ENCODE measurements at regions not wholly inside any gene's neighbourhood (a gene's known extent, or its start where the extent isn't known, plus 50 kb on each side); places are given as distances from the start of the nearest gene placed in this dataset.

DNA sequence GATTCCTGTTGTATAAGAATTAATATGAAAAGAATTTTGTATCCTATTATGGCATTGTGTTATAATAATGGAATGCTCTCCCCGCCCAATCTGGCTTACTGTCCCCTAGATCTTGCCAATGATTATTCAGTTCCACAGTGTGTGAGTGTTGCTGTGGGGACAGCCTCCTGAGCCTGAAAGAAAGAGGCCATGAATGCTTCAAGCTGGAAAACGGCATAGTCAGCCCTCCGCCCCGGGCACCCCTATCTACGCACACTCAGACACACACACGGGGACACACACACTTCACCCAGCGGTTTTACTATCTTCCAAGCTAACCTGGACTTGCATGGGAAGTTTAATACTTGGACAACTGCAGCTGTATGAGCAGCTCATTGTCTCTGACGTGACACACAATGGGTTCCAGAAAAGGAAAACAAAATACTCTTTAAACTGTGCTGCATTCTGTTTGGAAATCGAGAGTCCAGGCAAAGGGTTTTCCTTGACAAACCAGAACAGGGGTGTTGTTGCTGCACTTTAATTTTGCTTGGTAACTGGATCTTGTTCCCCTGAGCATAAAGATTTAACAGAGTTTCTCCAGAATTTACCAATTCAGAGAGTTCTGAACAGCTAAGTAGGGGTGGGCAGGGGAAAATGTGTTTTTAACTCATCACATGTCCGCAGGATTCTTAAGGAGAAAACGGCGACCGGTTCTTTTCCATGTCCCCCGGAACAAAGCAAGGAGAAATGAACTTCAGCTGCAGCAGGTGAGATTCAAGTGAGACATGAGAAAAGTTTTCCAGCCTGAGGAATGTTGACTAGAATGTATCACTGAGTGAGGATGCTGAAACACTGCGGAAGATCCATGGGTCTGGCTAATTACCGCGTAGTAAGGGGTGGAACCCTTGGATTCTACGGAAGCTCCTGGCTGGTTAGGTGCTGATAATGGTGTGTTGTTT is 472.9 kb downstream of the FOXO1 start:
- Histone ChIP-seq H3K36me3 (ENCODE audit: insufficient read depth, low read length) (no peaks in the 10 kb centered on the region), H3K9ac (ENCODE audit: low read length) (no peak overlapping the region), H3K9me3 (ENCODE audit: low read length) (no peaks in the 10 kb centered on the region), H3K4me3 (ENCODE audit: low read depth in 1 of 2, low read length in 2 of 2) (no peak overlapping the region), H3K4me1 (ENCODE audit: insufficient read depth, low read length) (peaks cover 40% of the 10 kb centered on the region), H3K27me3 (ENCODE audit: control insufficient read depth in 1 of 2, insufficient read depth in 2 of 2, low read length in 2 of 2) (no peaks in the 10 kb centered on the region), H3K27ac (ENCODE audit: low read depth, low read length) (peak overlapping the region; percentile 69)

DNA sequence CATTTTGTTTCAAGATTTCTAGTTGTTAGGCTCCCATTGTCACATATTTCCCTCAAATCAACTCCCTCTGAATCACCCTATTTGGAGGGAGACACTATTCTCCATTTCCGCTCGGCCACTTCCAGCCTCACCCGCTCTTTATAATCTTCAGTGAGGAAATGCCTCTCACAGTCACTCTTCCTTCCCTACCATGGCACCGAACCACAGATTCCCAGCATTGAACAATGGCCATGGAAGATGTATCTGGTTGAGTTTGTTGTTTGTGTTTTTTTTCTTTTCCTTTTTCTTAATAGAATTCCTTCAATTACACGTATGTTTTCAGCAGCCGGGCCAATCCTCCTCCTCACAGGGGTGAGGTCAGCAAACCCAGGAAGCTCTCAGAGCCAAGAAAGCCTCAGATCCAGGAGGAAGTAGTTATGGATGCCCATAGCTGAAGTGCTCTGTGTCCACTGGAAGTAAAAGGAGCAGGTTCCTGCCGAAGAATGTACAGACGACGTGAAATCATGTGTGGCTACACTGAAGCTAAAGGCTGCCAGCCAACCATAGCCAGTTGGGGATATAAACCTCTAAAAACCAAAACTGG is 472.1 kb downstream of the FOXO1 start:
- H3K27ac ChIP-seq (ENCODE audit: low read depth, low read length): no peak overlapping the region
- no peak overlapping the region for H3K9ac ChIP-seq (ENCODE audit: low read length)
- H3K27me3 ChIP-seq (ENCODE audit: control insufficient read depth in 1 of 2, insufficient read depth in 2 of 2, low read length in 2 of 2): no peaks in the 10 kb centered on the region
- H3K4me1 ChIP-seq (ENCODE audit: insufficient read depth, low read length): peaks cover 40% of the 10 kb centered on the region
- H3K36me3 ChIP-seq (ENCODE audit: insufficient read depth, low read length): no peaks in the 10 kb centered on the region
- no peaks in the 10 kb centered on the region for H3K9me3 ChIP-seq (ENCODE audit: low read length)
- no peak overlapping the region for H3K4me3 ChIP-seq (ENCODE audit: low read depth in 1 of 2, low read length in 2 of 2)

DNA sequence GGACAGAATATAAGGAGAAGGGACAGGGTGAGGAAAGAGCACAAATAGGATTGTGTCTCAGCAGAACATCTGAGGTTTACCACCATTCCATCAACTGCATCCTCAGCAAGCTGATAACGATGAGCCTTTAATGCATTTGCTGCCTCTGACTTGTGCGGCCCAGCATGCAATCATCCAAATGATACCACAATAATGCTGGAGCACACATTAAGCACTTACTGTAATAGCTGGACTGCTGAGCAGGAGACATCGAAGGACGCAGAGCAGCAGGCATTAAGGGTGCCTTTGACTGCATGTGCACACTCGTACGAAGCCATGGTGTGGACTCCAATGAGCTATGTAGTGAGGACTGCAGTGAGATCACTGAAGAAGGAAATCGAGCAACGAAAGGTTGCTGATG is 469.4 kb downstream of the FOXO1 start:
- Histone ChIP-seq H3K4me1 (ENCODE audit: insufficient read depth, low read length) (peaks cover 16% of the 10 kb centered on the region), H3K27me3 (ENCODE audit: control insufficient read depth in 1 of 2, insufficient read depth in 2 of 2, low read length in 2 of 2) (no peaks in the 10 kb centered on the region), H3K4me3 (ENCODE audit: low read depth in 1 of 2, low read length in 2 of 2) (no peak overlapping the region), H3K36me3 (ENCODE audit: insufficient read depth, low read length) (no peaks in the 10 kb centered on the region), H3K9ac (ENCODE audit: low read length) (no peak overlapping the region), H3K27ac (ENCODE audit: low read depth, low read length) (no peak overlapping the region), H3K9me3 (ENCODE audit: low read length) (no peaks in the 10 kb centered on the region)

DNA sequence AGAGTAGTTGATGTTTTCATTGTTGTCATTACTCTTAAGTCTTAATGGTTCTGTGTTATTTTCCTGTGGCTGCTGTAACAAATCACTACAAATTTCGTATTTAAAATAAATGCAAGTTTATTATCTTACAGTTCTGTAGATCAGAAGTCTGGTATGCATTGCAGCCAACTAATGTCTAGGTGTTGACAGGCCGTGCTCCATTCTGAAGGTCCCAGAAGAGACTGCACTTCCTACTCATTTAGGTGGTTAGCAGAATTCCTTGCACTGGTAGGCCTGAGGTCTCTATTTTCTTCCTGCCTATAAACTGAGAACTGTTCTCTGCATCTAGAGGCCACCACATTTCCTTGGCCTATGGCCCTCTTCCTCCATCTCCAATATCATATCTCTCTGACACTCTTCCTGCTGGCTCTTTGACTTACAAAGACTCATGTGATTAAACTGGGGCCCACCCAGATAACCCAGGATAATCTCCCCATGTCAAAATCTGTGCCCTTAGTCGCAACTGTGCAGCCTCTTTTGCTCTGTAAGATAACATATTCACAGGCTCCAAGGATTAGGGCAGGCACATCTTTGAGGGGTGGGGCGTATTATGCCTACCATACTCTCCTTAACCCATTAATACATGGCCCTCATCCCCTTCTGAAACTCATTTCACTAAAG is 468.4 kb downstream of the FOXO1 start:
- Histone ChIP-seq H3K4me1 (ENCODE audit: insufficient read depth, low read length) (peaks cover 12% of the 10 kb centered on the region), H3K27ac (ENCODE audit: low read depth, low read length) (no peak overlapping the region), H3K27me3 (ENCODE audit: control insufficient read depth in 1 of 2, insufficient read depth in 2 of 2, low read length in 2 of 2) (no peaks in the 10 kb centered on the region), H3K9me3 (ENCODE audit: low read length) (no peaks in the 10 kb centered on the region), H3K9ac (ENCODE audit: low read length) (no peak overlapping the region), H3K36me3 (ENCODE audit: insufficient read depth, low read length) (no peaks in the 10 kb centered on the region), H3K4me3 (ENCODE audit: low read depth in 1 of 2, low read length in 2 of 2) (no peak overlapping the region)

DNA sequence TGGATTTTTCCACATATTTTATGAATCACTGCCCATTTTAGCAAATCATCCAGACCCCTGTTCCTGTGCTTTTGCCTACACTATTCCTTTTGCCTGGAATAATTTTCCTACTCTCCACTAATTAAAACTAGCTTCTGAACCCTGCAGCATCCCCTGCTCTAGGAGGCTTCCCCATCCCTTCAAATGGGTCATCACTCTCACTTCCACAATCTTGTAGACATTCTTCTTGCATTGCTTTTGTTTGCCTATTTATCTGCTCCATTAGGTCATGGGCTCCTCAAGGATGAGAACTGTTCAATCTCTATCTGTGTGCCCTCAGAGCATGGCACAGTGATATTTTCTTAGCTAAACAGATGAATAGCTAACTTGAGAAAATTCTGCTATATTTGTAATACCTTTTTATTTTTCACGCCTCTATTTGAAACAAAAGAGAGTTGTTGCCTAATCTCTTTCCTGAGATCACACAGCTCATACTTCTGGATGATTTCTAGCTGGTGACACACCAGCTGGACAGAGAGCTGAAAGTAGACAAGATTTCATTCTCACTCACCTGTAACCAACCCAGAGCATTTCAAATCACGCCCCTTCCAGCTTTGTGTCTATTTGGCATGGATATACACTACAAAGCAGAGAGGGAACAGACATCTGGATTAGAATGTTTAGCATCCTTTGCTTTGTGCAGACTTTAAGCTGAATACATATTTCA is 466.0 kb downstream of the FOXO1 start:
- H3K36me3 ChIP-seq (ENCODE audit: insufficient read depth, low read length): no peaks in the 10 kb centered on the region
- no peak overlapping the region for H3K4me3 ChIP-seq (ENCODE audit: low read depth in 1 of 2, low read length in 2 of 2)
- no peak overlapping the region for H3K27ac ChIP-seq (ENCODE audit: low read depth, low read length)
- H3K9ac ChIP-seq (ENCODE audit: low read length): no peak overlapping the region
- H3K27me3 ChIP-seq (ENCODE audit: control insufficient read depth in 1 of 2, insufficient read depth in 2 of 2, low read length in 2 of 2): no peaks in the 10 kb centered on the region
- H3K9me3 ChIP-seq (ENCODE audit: low read length): no peaks in the 10 kb centered on the region
- no peaks in the 10 kb centered on the region for H3K4me1 ChIP-seq (ENCODE audit: insufficient read depth, low read length)

DNA sequence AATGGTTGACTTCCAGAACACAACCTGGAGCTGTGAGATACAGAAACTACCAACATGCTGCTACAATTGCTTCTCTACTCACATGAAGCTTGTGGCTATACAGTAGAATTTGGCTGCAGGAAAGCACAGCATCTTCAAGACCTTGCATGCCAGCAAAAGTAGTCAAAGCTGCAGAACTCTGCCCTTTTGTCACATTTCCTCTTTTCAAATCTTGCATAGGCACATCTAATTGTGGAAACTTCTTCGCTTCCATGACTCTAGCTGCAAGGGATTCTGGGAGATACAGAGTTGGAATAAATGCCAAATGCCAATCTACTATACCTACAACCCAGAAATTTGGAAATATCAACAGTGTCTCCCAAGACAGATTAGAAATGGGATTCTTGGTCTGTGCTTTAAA is 462.2 kb downstream of the FOXO1 start:
- no peak overlapping the region for H3K9ac ChIP-seq (ENCODE audit: low read length)

DNA sequence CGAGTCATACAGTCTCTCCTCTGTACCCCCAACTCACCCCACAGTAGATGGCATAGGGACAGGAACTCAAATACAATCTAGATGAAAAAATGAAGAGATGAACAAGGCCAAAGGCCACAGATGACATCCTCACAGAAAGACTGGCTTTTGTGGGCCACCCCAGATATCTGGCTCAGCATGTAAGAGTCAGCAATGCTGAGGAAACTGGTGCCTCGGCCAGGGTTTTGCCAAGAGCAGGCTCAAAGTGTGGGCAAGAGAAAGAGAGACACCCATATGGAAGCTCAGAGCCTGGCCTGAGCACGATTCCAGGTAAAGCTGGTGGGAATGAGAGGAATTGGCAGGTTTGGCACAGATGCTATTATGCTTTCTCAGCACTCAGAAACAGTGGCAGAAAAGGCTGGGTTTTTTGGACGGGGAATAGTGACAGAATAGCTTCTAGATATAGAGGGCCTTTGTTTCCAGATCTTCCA is 460.6 kb downstream of the FOXO1 start:
- Histone ChIP-seq H3K9me3 (ENCODE audit: low read length) (no peaks in the 10 kb centered on the region), H3K4me3 (ENCODE audit: low read depth in 1 of 2, low read length in 2 of 2) (no peak overlapping the region), H3K36me3 (ENCODE audit: insufficient read depth, low read length) (no peaks in the 10 kb centered on the region), H3K9ac (ENCODE audit: low read length) (no peak overlapping the region), H3K27ac (ENCODE audit: low read depth, low read length) (no peak overlapping the region), H3K4me1 (ENCODE audit: insufficient read depth, low read length) (no peaks in the 10 kb centered on the region), H3K27me3 (ENCODE audit: control insufficient read depth in 1 of 2, insufficient read depth in 2 of 2, low read length in 2 of 2) (no peaks in the 10 kb centered on the region)

More for the DNA sequence above, 462.2 kb downstream of the FOXO1 start:
- H3K27me3 ChIP-seq (ENCODE audit: control insufficient read depth in 1 of 2, insufficient read depth in 2 of 2, low read length in 2 of 2): no peaks in the 10 kb centered on the region
- H3K9me3 ChIP-seq (ENCODE audit: low read length): no peaks in the 10 kb centered on the region
- H3K4me1 ChIP-seq (ENCODE audit: insufficient read depth, low read length): no peaks in the 10 kb centered on the region
- H3K36me3 ChIP-seq (ENCODE audit: insufficient read depth, low read length): no peaks in the 10 kb centered on the region
- H3K27ac ChIP-seq (ENCODE audit: low read depth, low read length): no peak overlapping the region
- H3K4me3 ChIP-seq (ENCODE audit: low read depth in 1 of 2, low read length in 2 of 2): no peak overlapping the region

DNA sequence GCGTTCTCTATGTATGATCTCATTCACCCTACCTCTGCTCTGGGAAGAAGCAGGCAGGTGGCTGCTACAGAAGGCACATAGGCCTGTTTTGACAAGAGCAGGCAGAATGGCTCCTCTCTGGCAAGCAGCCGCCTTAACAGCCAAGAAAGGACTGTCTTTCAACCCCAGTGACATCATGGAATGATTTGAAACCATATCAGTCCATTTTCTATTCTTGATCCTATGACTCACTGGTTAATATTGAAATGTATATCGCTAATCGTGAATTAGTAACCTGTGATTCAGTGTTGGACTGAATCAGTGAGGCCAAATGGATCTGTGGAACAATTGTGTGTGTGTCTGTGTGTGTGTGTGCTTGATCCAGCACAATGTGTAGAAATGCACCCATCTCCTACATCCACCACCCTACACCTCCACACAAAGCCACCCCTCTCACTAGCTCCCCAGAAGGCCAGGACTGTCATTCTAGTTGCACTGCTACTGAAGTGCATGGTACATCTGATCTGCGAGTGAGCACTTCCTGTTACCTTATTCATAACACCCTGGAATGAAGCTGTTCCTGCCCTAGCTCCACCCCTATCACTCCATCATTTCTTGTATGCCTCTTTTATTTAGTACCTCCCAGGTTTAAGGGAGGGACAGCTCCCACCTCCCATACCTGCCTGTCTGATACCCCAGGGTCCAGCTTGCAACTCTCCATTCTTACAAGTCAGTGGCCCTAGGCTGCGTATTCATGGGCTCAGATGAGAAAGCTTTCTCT is 460.0 kb downstream of the FOXO1 start:
- Histone ChIP-seq H3K9me3 (ENCODE audit: low read length) (no peaks in the 10 kb centered on the region), H3K4me1 (ENCODE audit: insufficient read depth, low read length) (no peaks in the 10 kb centered on the region), H3K27ac (ENCODE audit: low read depth, low read length) (no peak overlapping the region), H3K36me3 (ENCODE audit: insufficient read depth, low read length) (no peaks in the 10 kb centered on the region), H3K4me3 (ENCODE audit: low read depth in 1 of 2, low read length in 2 of 2) (no peak overlapping the region), H3K27me3 (ENCODE audit: control insufficient read depth in 1 of 2, insufficient read depth in 2 of 2, low read length in 2 of 2) (no peaks in the 10 kb centered on the region), H3K9ac (ENCODE audit: low read length) (no peak overlapping the region)

DNA sequence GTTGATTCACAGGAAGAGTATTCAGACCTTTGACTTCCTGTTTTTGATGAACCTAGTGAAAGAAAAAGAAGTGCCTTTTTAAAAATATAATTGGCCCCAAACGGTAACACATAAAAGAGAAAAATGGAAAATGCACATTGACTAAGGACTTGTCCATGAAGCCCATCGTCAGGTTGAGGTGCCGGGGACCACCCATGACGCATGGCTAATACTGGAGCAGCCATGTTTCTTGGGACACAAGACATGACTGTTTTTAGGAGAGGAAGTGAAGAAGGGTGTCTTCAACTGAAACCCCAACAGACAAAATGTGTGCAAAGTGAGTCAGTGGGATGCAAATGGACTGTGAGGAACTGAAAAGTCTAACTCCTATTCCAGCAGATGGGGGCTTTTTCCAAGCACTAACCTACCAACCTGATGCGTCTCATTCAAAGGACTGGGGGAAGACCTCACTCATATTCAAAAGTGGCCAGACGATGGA is 459.4 kb downstream of the FOXO1 start:
- Histone ChIP-seq H3K9ac (ENCODE audit: low read length) (no peak overlapping the region), H3K27me3 (ENCODE audit: control insufficient read depth in 1 of 2, insufficient read depth in 2 of 2, low read length in 2 of 2) (no peaks in the 10 kb centered on the region), H3K9me3 (ENCODE audit: low read length) (no peaks in the 10 kb centered on the region), H3K4me3 (ENCODE audit: low read depth in 1 of 2, low read length in 2 of 2) (no peak overlapping the region), H3K4me1 (ENCODE audit: insufficient read depth, low read length) (no peaks in the 10 kb centered on the region), H3K36me3 (ENCODE audit: insufficient read depth, low read length) (no peaks in the 10 kb centered on the region), H3K27ac (ENCODE audit: low read depth, low read length) (no peak overlapping the region)

DNA sequence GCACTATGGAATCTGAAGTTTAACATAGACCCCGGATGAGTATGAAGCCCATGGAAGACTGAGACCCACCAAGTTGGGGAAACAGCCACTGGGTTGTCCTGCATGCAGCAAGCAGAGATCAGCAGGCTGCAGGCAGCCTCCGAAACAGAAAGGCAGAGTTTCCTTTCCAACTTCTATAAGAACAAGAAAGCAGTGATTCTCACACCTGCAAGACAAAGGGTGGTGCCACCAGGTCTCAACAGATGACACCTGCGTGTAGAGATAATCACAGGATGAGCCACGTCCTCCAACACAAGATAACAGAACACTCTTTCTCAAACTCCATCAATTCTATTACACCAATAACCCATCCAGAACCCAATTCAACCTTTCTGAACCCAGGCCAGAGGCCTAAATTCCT is 457.9 kb downstream of the FOXO1 start:
- no peaks in the 10 kb centered on the region for H3K9me3 ChIP-seq (ENCODE audit: low read length)
- no peak overlapping the region for H3K4me3 ChIP-seq (ENCODE audit: low read depth in 1 of 2, low read length in 2 of 2)
- no peak overlapping the region for H3K9ac ChIP-seq (ENCODE audit: low read length)
- H3K36me3 ChIP-seq (ENCODE audit: insufficient read depth, low read length): no peaks in the 10 kb centered on the region
- H3K27me3 ChIP-seq (ENCODE audit: control insufficient read depth in 1 of 2, insufficient read depth in 2 of 2, low read length in 2 of 2): no peaks in the 10 kb centered on the region
- no peaks in the 10 kb centered on the region for H3K4me1 ChIP-seq (ENCODE audit: insufficient read depth, low read length)
- H3K27ac ChIP-seq (ENCODE audit: low read depth, low read length): no peak overlapping the region

Data from muscle layer of colon (tissue), 2 donors.